HG02763 (cell line): ENCODE measurements at regions not wholly inside any gene's neighbourhood (a gene's known extent, or its start where the extent isn't known, plus 50 kb on each side); places are given as distances from the start of the nearest gene placed in this dataset.

Experiments
- ATAC-seq: cut with Tn5 transposase; IDR thresholded peaks from one replicate; pipeline ENCODE4 v1.9.1; 2021; ENCODE audit warnings: mild to moderate bottlenecking, moderate library complexity; ENCODE audit not compliant: unreplicated experiment

DNA sequence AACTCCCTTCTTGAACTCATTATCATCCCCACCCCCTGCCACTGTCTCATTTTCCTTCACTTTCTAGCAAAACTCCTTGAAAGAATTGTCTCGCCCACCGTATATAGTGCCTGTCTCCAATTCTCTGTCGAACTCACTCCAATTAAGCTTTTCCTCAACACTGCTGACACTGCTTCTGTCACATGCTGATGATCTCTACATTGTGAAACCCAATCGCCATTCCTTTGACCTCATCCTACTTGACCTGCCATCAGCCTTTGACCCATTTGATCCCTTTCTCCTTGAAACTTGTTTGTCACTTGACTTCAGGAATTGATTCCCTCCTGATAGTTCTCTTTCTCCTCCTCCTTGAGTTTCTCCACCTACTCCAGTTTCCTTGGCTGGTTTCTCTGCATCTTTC, 54.8 kb downstream of the CCDC71L start:
- ATAC-seq = no peak

GRCh38 chr7:106604971-106605370, 56.0 kb downstream of the CCDC71L start:
- no peak for ATAC-seq

DNA sequence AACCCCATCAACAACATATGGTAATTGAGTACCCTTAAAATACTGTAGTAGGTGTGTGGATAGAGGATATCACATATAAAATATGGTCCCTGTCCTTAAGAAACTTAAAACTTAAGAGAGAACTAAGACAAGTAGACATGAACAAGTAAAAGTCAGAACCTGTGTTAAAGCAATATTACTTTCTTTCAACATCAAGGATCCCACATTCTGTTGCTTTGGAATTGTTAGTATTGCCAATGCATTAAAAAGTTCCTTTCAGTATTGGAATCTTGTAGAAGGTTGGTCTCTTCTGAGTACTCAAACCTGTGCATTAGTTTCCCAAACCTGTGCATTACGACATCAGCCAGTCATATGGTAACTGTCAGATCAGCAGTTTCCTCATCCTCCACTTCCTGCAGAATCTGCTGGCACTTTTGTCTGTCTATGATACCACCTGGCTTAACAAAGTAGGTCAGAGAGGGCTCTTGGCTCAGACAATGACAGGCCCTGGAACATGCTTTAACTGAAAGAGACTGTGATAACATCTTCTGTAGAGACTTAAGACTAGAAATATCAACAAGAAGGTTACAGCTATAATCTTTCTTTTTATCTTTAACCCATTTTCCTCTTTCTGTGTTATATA, 56.5 kb downstream of the CCDC71L start:
- ATAC-seq = no peak

DNA sequence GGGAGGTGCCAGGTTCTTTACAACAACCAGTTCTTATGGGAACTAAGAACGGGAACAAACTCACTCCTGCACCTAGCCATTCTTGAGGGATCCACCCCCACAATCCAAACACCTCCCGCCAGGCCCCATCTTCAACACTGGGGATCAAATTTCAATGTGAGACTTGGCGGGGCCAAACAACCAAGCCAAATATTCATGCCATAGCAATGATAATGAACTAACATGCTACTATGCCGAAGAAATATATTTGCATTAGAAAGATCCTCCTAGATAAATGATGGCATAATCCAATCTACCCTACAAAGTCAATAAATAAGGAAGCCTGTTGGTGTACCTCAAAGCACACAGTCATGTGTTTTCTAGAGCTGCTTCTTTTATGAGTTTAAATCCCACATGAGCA, 57.6 kb downstream of the CCDC71L start:
- no peak for ATAC-seq

DNA sequence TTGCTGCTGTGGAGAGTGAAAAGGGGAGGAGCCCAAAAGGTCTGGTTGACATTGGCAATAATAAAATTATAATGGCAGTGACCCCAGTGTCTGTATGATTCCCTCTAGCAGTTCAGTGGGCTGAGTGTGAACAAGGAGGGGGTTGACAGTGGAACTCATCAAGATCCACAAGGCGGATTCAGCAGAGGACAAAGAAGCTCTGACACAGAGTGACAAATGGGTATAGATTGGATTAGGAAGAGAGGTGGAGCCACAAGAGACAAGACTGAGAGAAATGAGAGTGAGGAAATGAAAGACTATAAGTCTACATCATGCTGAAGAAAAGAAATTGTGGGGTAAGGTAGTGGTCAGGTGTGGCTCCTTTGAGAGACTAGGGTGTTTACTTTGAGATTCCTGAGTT, 58.9 kb downstream of the CCDC71L start:
- ATAC-seq = no peak

GRCh38 chr7:106600569-106601373, 60.2 kb downstream of the CCDC71L start:
- ATAC-seq = no peak

GRCh38 chr7:106599343-106599698, 61.6 kb downstream of the CCDC71L start:
- no peak for ATAC-seq

DNA sequence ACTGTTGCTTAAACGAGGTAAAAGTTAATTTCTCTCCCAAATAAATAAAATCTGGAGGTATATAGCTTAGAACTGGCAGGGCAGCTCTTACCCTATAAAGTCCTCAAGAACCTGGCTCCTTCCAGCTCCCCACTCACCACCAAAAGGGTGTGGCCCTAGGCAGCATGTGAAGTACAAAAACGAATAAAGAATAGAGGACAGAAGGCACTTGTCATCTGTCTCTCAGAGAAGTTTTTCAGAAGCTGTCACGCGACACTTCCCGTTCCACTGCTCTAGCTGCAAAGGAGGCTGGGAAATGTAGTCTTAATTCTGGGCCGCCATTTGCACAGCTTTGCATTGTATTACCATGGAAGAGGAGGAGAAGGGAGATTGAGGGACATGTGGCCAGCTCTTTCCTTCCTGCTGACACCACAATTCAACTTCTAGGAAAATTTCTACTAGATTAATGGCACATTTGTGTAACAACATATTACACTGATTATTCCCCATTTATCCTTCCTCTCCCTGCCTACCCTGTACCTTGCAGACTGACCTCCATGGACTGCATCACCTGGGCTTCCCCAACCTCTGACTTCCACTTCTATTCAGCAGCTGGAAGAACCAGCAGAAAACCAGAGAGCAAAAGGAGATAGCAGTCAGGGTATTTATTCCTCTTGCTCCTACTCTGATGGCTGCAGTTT, 62.2 kb downstream of the CCDC71L start:
- peak; percentile 96 for ATAC-seq

DNA sequence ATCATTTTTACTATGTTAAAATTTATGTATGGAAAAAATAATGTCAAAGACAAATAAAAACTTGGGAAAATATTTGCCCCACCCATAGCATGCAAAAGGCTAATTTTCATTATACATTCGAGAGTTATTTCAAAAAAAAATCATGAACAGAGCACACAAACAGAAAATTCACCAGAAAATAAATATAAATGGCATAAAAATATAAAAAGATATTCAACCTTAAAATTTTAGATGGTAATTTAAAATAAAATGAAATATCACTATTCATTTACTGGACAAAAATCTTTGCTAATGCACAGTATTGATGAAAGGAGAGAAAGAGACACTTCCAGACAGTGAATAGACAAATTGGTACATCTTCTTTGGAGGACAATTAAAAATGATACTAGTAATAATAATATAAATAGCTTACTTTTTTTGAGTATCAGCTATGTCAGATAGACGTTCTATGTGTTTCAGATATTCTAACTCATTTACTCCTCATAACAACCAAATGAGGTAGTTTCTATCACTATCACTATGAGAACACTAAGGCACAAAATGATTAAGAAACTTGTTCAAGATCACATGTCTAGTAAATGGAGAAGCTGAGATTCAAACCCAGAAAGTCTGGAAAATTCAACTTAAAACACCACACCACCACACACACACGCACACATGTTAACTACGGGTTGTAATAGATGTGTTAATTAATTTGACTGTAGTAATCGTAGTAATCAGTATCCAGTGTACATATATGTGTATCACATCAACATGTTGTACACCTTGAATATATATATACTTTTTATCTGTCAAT, 63.0 kb downstream of the CCDC71L start:
- ATAC-seq = no peak

DNA sequence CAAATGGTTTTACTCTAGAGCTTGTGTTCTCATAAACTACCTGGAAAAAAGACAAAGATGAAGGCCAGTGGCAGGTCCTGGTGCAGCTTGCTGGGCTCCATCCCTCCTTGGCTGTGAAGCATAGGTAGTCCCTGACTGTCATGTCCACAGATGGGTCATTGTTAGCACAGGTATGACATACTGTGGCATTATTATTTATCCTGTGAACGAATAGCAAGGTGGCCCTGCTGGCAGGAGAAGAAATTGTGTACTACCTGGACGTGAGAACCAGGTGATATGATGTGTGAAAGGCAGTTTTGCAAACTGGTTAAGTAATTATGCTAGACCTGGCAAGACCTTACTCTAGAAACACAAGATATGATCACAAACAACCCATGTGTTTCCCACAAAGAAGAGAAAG, 63.9 kb downstream of the CCDC71L start:
- no peak for ATAC-seq

- ATAC-seq = no peak
Observed at GRCh38 chr7:106595922-106596321, 65.0 kb downstream of the CCDC71L start.

GRCh38 chr7:106593028-106593417, 67.9 kb downstream of the CCDC71L start:
- ATAC-seq = no peak

- no peak for ATAC-seq
Observed at GRCh38 chr7:106592282-106593027, 68.5 kb downstream of the CCDC71L start.

GRCh38 chr7:106591146-106591545, 69.8 kb downstream of the CCDC71L start:
- no peak for ATAC-seq

DNA sequence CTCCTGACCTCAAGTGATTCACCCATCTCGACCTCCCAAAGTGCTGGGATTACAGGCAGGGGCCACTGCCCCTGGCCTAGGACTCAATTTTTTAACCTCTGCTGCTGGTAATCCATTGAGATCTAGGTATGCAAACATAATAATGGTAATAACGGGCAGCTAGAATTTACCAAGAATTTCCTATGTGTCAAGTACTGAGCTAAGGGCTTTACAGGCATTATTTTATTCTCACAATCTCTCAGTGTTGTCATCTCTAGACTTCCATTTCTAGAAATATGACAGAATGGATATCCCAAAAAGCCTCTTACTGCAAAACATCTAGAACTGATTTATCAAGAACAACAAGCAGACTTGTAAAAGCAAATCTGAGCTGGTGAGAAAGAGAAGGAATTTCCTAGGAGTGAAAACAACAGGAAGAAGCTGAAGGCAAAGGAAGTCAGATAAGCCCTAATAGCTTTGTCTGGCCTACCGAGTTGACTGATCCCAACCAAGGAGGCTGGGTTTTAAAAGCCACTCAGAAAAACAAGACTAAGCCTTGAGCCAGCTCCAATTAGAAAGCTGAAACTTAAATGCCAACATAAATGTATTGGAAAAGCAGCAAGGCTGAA, 70.6 kb downstream of the CCDC71L start:
- no peak for ATAC-seq

DNA sequence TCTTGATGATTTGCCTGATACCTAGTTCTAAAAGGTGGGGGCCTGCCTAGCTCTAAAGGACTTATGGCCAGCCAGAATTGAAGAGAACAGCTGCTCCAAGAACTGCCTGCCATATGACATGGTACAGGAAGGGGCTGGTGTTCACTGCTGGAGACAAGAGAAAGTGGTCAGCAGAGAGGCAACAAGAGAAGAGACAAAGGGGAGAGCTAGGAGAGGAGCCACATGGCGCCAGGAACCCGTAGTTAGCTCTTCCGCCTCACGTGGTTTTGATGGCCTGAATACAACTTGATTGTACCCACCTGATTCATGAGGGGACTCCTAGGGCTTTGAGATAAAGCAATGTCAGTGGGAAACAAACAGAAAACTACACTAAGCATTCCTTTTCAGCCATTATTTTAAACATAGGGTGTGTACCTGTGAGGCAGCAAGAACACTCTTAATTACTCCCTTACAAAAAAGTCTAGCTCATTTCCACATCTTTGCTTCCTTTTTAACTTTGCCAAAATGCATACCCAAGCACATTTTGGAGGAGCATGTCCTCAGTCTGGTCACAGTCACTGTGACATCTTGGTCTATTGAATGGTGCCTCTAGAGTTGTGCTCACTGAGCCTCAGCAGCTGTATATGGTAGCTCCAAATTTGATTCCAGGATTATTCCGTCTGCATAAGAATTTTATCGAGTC, 71.6 kb downstream of the CCDC71L start:
- ATAC-seq = no peak

GRCh38 chr7:106588422-106589197, 72.3 kb downstream of the CCDC71L start:
- ATAC-seq = no peak

DNA sequence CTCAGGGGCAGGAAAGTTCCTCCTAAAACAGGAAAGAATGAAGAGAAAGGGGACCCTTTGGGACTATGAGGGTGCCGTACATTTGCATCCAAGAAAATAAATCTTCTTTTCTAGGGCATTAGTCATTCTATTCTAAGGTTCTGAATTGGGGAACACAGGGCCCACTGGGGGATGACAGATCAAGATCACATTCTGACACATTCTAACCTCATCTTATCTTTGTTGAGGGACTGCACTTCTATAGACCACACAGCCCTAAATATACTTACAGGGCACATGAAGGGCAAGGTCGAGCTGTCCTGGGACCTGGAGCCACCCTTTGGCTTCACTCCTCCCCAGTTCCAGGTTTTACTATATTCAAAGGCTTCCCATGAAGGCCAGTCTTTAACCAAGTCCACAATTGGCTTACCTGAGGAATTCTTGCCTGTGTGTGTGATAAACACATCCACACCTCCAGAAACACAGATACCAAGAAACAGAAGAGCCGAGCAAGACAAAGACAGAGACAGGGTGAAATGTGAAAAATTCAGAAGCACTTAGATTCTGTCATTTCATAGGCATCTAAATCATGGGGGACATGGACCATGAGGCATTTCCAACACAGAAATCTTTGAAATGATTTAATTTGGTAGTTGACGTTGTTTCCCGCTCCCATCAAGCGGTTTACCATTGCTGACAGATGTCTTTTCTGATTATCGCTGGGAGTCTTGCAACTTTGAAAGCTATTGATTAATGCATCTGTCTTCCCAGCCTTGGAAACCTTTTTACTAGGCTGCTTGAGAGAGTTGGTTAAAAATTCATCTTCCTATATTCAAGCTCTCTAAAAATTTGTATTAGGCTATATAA, 75.8 kb downstream of the CCDC71L start:
- ATAC-seq = no peak
